ENCODE measurements at regions not wholly inside any gene's neighbourhood (a gene's known extent, or its start where the extent isn't known, plus 50 kb on each side); places are given as distances from the start of the nearest gene placed in this dataset.

GRCh38 chr7:119413314-119413805, 859.6 kb upstream of the KCND2 start:
- no peak overlapping the region for H3K4me3 ChIP-seq
- H3K27me3 ChIP-seq: no peaks in the 10 kb centered on the region
- no peaks in the 10 kb centered on the region for H3K36me3 ChIP-seq
- H3K4me1 ChIP-seq: no peaks in the 10 kb centered on the region
- TF ChIP-seq CTCF (IDR thresholded peaks at IDR 0.05) (no peak), POLR2A (IDR thresholded peaks at IDR 0.05) (no peak)
- intact Hi-C loops (cut with DNase I; ENCODE audit: low total_unique reads): no loop called here
- H3K9me3 ChIP-seq: no peaks in the 10 kb centered on the region
- no peak overlapping the region for H3K27ac ChIP-seq
- no peak for DNase-seq

- Histone ChIP-seq H3K36me3 (no peaks in the 10 kb centered on the region), H3K27ac (no peak overlapping the region), H3K9me3 (no peaks in the 10 kb centered on the region), H3K27me3 (no peaks in the 10 kb centered on the region), H3K4me3 (no peak overlapping the region), H3K4me1 (no peaks in the 10 kb centered on the region)
- no peak for DNase-seq
- intact Hi-C loops (cut with DNase I; ENCODE audit: low total_unique reads): no loop called here
- TF ChIP-seq POLR2A (IDR thresholded peaks at IDR 0.05) (no peak), CTCF (IDR thresholded peaks at IDR 0.05) (no peak)
Measured at GRCh38 chr7:119415682-119416081, 857.3 kb upstream of the KCND2 start.

- DNase-seq: no peak
- intact Hi-C loops (cut with DNase I; ENCODE audit: low total_unique reads): no loop called here
- no peak for TF ChIP-seq POLR2A (IDR thresholded peaks at IDR 0.05)
- TF ChIP-seq CTCF (IDR thresholded peaks at IDR 0.05): no peak
- H3K27ac ChIP-seq: no peak overlapping the region
- H3K4me1 ChIP-seq: no peaks in the 10 kb centered on the region
- H3K27me3 ChIP-seq: no peaks in the 10 kb centered on the region
- H3K4me3 ChIP-seq: no peak overlapping the region
- H3K9me3 ChIP-seq: no peaks in the 10 kb centered on the region
- no peaks in the 10 kb centered on the region for H3K36me3 ChIP-seq
Measured at GRCh38 chr7:119421657-119422056, 851.3 kb upstream of the KCND2 start.

- TF ChIP-seq CTCF (IDR thresholded peaks at IDR 0.05) (no peak), POLR2A (IDR thresholded peaks at IDR 0.05) (no peak)
- H3K9me3 ChIP-seq: no peaks in the 10 kb centered on the region
- no peak overlapping the region for H3K4me3 ChIP-seq
- no peaks in the 10 kb centered on the region for H3K4me1 ChIP-seq
- H3K36me3 ChIP-seq: no peaks in the 10 kb centered on the region
- no peaks in the 10 kb centered on the region for H3K27me3 ChIP-seq
- intact Hi-C loops (cut with DNase I; ENCODE audit: low total_unique reads): no loop called here
- DNase-seq: no peak
- no peak overlapping the region for H3K27ac ChIP-seq
Measured at GRCh38 chr7:119436882-119437281, 836.1 kb upstream of the KCND2 start.

GRCh38 chr7:119438315-119438714, 834.7 kb upstream of the KCND2 start:
- intact Hi-C loops (cut with DNase I; ENCODE audit: low total_unique reads): no loop called here
- Histone ChIP-seq H3K4me3 (no peak overlapping the region), H3K36me3 (no peaks in the 10 kb centered on the region), H3K4me1 (no peaks in the 10 kb centered on the region), H3K27ac (no peak overlapping the region), H3K27me3 (no peaks in the 10 kb centered on the region), H3K9me3 (no peaks in the 10 kb centered on the region)
- no peak for DNase-seq
- TF ChIP-seq POLR2A (IDR thresholded peaks at IDR 0.05) (no peak), CTCF (IDR thresholded peaks at IDR 0.05) (no peak)
